GM23338 (cell line): ENCODE measurements at regions not wholly inside any gene's neighbourhood (a gene's known extent, or its start where the extent isn't known, plus 50 kb on each side); places are given as distances from the start of the nearest gene placed in this dataset.

Experiments
- ATAC-seq: fragments of 200-7000 bp; cut with Tn5 transposase; 3 replicates; pipeline ENCODE4 v1.9.1; 2020
- DNase-seq: peaks from one replicate; pipeline ENCODE4 v3.0.0-alpha.2; 2015; ENCODE audit warnings: low spot score
- H2AFZ ChIP-seq: fragments of 200-600 bp; sonication (generic); 2 replicates; pipeline ENCODE4 v1.8.0; 2016; ENCODE audit warnings: antibody characterized with exemption, mild to moderate bottlenecking, moderate library complexity
- H3F3A ChIP-seq: fragments of 200-600 bp; sonication (generic); replicated peaks from 2 replicates; pipeline ENCODE4 v1.8.0; 2017; ENCODE audit warnings: antibody characterized with exemption, mixed run types, low read depth
- H3K27ac ChIP-seq: fragments of 200-600 bp; sonication (generic); 2 replicates; pipeline ENCODE4 v1.6.1; 2016; ENCODE audit warnings: low read depth
- H3K27me3 ChIP-seq: fragments of 200-600 bp; sonication (generic); 2 replicates; pipeline ENCODE4 v1.8.0; 2016; ENCODE audit warnings: mild to moderate bottlenecking, mixed run types, moderate library complexity; ENCODE audit not compliant: insufficient read depth
- H3K36me3 ChIP-seq: fragments of 200-600 bp; sonication (generic); 2 replicates; pipeline ENCODE4 v1.8.0; 2016; ENCODE audit warnings: mild to moderate bottlenecking; ENCODE audit not compliant: insufficient read depth
- H3K4me1 ChIP-seq: fragments of 200-600 bp; sonication (generic); 2 replicates; pipeline ENCODE4 v1.8.0; 2016; ENCODE audit warnings: mild to moderate bottlenecking, moderate library complexity; ENCODE audit not compliant: insufficient read depth
- H3K4me2 ChIP-seq: fragments of 200-600 bp; sonication (generic); 2 replicates; pipeline ENCODE4 v1.7.1; 2017; ENCODE audit warnings: mixed run types
- H3K4me3 ChIP-seq: fragments of 200-600 bp; sonication (generic); 2 replicates; pipeline ENCODE4 v1.6.1; 2016; ENCODE audit warnings: mixed run types
- H3K79me2 ChIP-seq: fragments of 200-600 bp; sonication (generic); replicated peaks from 2 replicates; pipeline ENCODE4 v1.8.0; 2017; ENCODE audit warnings: mild to moderate bottlenecking; ENCODE audit not compliant: insufficient read depth
- H3K9me2 ChIP-seq: fragments of 200-600 bp; sonication (generic); 2 replicates; pipeline ENCODE4 v1.8.0; 2017; ENCODE audit not compliant: insufficient read depth
- H4K20me1 ChIP-seq: fragments of 200-600 bp; sonication (generic); replicated peaks from 2 replicates; pipeline ENCODE4 v1.8.0; 2017; ENCODE audit warnings: mild to moderate bottlenecking; ENCODE audit not compliant: insufficient read depth
- H3K27ac Mint-ChIP-seq: 2 replicates; pipeline ENCODE4 v1.8.0; 2020; ENCODE audit warnings: inconsistent platforms, mild to moderate bottlenecking, moderate library complexity, mixed read lengths
- H3K27me3 Mint-ChIP-seq: 3 replicates; pipeline ENCODE4 v1.8.0; 2022; ENCODE audit warnings: low read depth, mild to moderate bottlenecking, moderate library complexity, mixed read lengths, inconsistent platforms; ENCODE audit not compliant: insufficient read depth, poor library complexity
- H3K36me3 Mint-ChIP-seq: 3 replicates; pipeline ENCODE4 v1.8.0; 2021; ENCODE audit warnings: low read depth, mild to moderate bottlenecking, inconsistent platforms, moderate library complexity, mixed read lengths
- H3K4me1 Mint-ChIP-seq: 3 replicates; pipeline ENCODE4 v1.8.0; 2020; ENCODE audit warnings: mild to moderate bottlenecking, inconsistent platforms, mixed read lengths
- H3K4me3 Mint-ChIP-seq: 3 replicates; pipeline ENCODE4 v1.8.0; 2021; ENCODE audit warnings: moderate library complexity, mild to moderate bottlenecking, inconsistent platforms, mixed read lengths
- H3K9me3 Mint-ChIP-seq: 3 replicates; pipeline ENCODE4 v1.8.0; 2020; ENCODE audit warnings: moderate library complexity, mild to moderate bottlenecking, inconsistent platforms, mixed read lengths
- CREB1 ChIP-seq: fragments of 250-450 bp; sonication (Bioruptor Pico); IDR thresholded peaks from 2 replicates; pipeline ENCODE4 v1.5.0; 2020; ENCODE audit warnings: low read depth, mild to moderate bottlenecking, moderate library complexity
- CTCF ChIP-seq, 2 experiments: fragments of 200-600 bp in 1 of 2; sonication (generic) in 1 of 2; conservative IDR thresholded peaks; 2 replicates each; pipeline versions ENCODE4 v1.5.1 to v1.6.1; 2016 to 2017; ENCODE audit warnings: antibody characterized with exemption in 2 of 2, low read depth in 2 of 2, mild to moderate bottlenecking in 2 of 2, moderate library complexity in 1 of 2
- ETS1 ChIP-seq: IDR thresholded peaks from 2 replicates; pipeline ENCODE4 v1.6.1; 2016; ENCODE audit warnings: antibody characterized with exemption
- EZH2 ChIP-seq: fragments of 200-600 bp; sonication (generic); IDR thresholded peaks from one replicate; pipeline ENCODE4 v1.8.0; 2017; ENCODE audit warnings: antibody characterized with exemption, mild to moderate bottlenecking, low read depth; ENCODE audit not compliant: unreplicated experiment
- EZH2phosphoT487 ChIP-seq: fragments of 200-600 bp; sonication (generic); IDR thresholded peaks from one replicate; pipeline ENCODE4 v1.8.1; 2018; ENCODE audit warnings: antibody characterized with exemption; ENCODE audit not compliant: unreplicated experiment
- JUNB ChIP-seq: IDR thresholded peaks from one replicate; pipeline ENCODE4 v1.6.1; 2016; ENCODE audit warnings: antibody characterized with exemption; ENCODE audit not compliant: unreplicated experiment
- NANOG ChIP-seq: IDR thresholded peaks from 2 replicates; pipeline ENCODE4 v1.6.1; 2016; ENCODE audit warnings: antibody characterized with exemption, borderline replicate concordance
- POLR2AphosphoS5 ChIP-seq: IDR thresholded peaks from 2 replicates; pipeline ENCODE4 v1.6.1; 2016; ENCODE audit warnings: antibody characterized with exemption, low read depth
- REST ChIP-seq: IDR thresholded peaks from one replicate; pipeline ENCODE4 v1.6.1; 2018; ENCODE audit warnings: antibody characterized with exemption; ENCODE audit not compliant: unreplicated experiment
- STAT1 ChIP-seq: IDR thresholded peaks from one replicate; pipeline ENCODE4 v1.6.1; 2016; ENCODE audit warnings: antibody characterized with exemption; ENCODE audit not compliant: unreplicated experiment
- ZNF114 ChIP-seq: fragments of 250-450 bp; sonication (Bioruptor Pico); IDR thresholded peaks from 2 replicates; pipeline ENCODE4 v1.5.0; 2020; ENCODE audit warnings: mild to moderate bottlenecking, moderate library complexity
- ZNF331 ChIP-seq: fragments of 250-450 bp; sonication (Bioruptor Pico); IDR thresholded peaks from 2 replicates; pipeline ENCODE4 v1.5.0; 2020; ENCODE audit warnings: low read depth, mild to moderate bottlenecking, moderate library complexity
- ZNF462 ChIP-seq: fragments of 250-450 bp; sonication (Bioruptor Pico); IDR thresholded peaks from 2 replicates; pipeline ENCODE4 v1.5.0; 2020; ENCODE audit warnings: mild to moderate bottlenecking, moderate library complexity

GRCh38 chr3:116640109-116640508 is 69.5 kb upstream of the TUSC7 start:
- no peaks in the 10 kb centered on the region for H4K20me1 ChIP-seq
- H3K27ac Mint-ChIP-seq: no peak overlapping the region
- no peak overlapping the region for H3K4me3 ChIP-seq
- no peak overlapping the region for H3K4me2 ChIP-seq
- no peaks in the 10 kb centered on the region for H3K79me2 ChIP-seq
- no peak overlapping the region for H3K27ac ChIP-seq
- no peaks in the 10 kb centered on the region for H3K36me3 ChIP-seq
- peaks cover 2% of the 10 kb centered on the region for H3K27me3 Mint-ChIP-seq
- H3K4me1 ChIP-seq: no peaks in the 10 kb centered on the region
- no peaks in the 10 kb centered on the region for H3K27me3 ChIP-seq
- ATAC-seq (no peak), DNase-seq (no peak)
- H2AFZ ChIP-seq: no peak overlapping the region
- H3K9me3 Mint-ChIP-seq: no peaks in the 10 kb centered on the region
- TF ChIP-seq EZH2: no peak
- no peak for TF ChIP-seq JUNB
- TF ChIP-seq ZNF462: no peak
- no peak for TF ChIP-seq POLR2AphosphoS5
- TF ChIP-seq ZNF331 (CRISPR knock-in tag): no peak
- TF ChIP-seq ZNF114: no peak
- no peak for TF ChIP-seq ETS1
- no peak for TF ChIP-seq CREB1 (CRISPR knock-in tag)
- TF ChIP-seq REST: no peak
- TF ChIP-seq STAT1: no peak
- no peak for TF ChIP-seq NANOG
- no peak for TF ChIP-seq EZH2phosphoT487
- no peak for TF ChIP-seq CTCF (conservative IDR thresholded peaks at IDR 0.05; ENCODE audit: low read depth in 2 of 2)
- H3K4me3 Mint-ChIP-seq: no peak overlapping the region
- H3F3A ChIP-seq: no peaks in the 10 kb centered on the region
- peaks cover 2% of the 10 kb centered on the region; the same call in 1 of the 3 replicates for H3K4me1 Mint-ChIP-seq
- no peaks in the 10 kb centered on the region for H3K9me2 ChIP-seq
- no peaks in the 10 kb centered on the region for H3K36me3 Mint-ChIP-seq
